ENCODE measurements at regions not wholly inside any gene's neighbourhood (a gene's known extent, or its start where the extent isn't known, plus 50 kb on each side); places are given as distances from the start of the nearest gene placed in this dataset.
"Not testable (repeated sequence)": the region's sequence is repeated elsewhere in the genome, so short reads cannot be mapped to it uniquely, and the experiment has no call there.

GRCh38 chr14:53848854-53849253 is 107.8 kb downstream of the BMP4 start:
- H3K27ac Mint-ChIP-seq: no peak overlapping the region
- H3K36me3 Mint-ChIP-seq (ENCODE audit: low read depth): no peaks in the 10 kb centered on the region
- no peaks in the 10 kb centered on the region for H3K4me1 Mint-ChIP-seq (ENCODE audit: low read depth)
- H3K9me3 Mint-ChIP-seq: peaks cover 3% of the 10 kb centered on the region
- no peak overlapping the region for H3K4me3 Mint-ChIP-seq
- intact Hi-C loops (cut with micrococcal nuclease): no loop called here
- no peaks in the 10 kb centered on the region for H3K27me3 Mint-ChIP-seq

- Mint-ChIP-seq H3K4me1 (ENCODE audit: low read depth) (no peaks in the 10 kb centered on the region), H3K27ac (no peak overlapping the region), H3K27me3 (no peaks in the 10 kb centered on the region), H3K4me3 (no peak overlapping the region), H3K9me3 (peaks cover 9% of the 10 kb centered on the region), H3K36me3 (ENCODE audit: low read depth) (no peaks in the 10 kb centered on the region)
- intact Hi-C loops (cut with micrococcal nuclease): no loop called here
Measured at GRCh38 chr14:53847881-53848280, 108.7 kb downstream of the BMP4 start.

GRCh38 chr14:53847057-53847456 is 109.6 kb downstream of the BMP4 start:
- no peaks in the 10 kb centered on the region for H3K27me3 Mint-ChIP-seq
- H3K27ac Mint-ChIP-seq: no peak overlapping the region
- H3K4me1 Mint-ChIP-seq (ENCODE audit: low read depth): no peaks in the 10 kb centered on the region
- intact Hi-C loops (cut with micrococcal nuclease): no loop called here
- peaks cover 10% of the 10 kb centered on the region for H3K9me3 Mint-ChIP-seq
- H3K4me3 Mint-ChIP-seq: no peak overlapping the region
- H3K36me3 Mint-ChIP-seq (ENCODE audit: low read depth): no peaks in the 10 kb centered on the region

GRCh38 chr14:53845813-53846693 is 110.6 kb downstream of the BMP4 start:
- H3K4me3 Mint-ChIP-seq: no peak overlapping the region
- H3K9me3 Mint-ChIP-seq: peaks cover 17% of the 10 kb centered on the region
- H3K4me1 Mint-ChIP-seq (ENCODE audit: low read depth): no peaks in the 10 kb centered on the region
- H3K36me3 Mint-ChIP-seq (ENCODE audit: low read depth): no peaks in the 10 kb centered on the region
- H3K27ac Mint-ChIP-seq: no peak overlapping the region
- intact Hi-C loops (cut with micrococcal nuclease): no loop called here
- no peaks in the 10 kb centered on the region for H3K27me3 Mint-ChIP-seq

GRCh38 chr14:53842938-53843337 is 113.7 kb downstream of the BMP4 start:
- H3K4me3 Mint-ChIP-seq: no peak overlapping the region
- no peaks in the 10 kb centered on the region for H3K36me3 Mint-ChIP-seq (ENCODE audit: low read depth)
- H3K9me3 Mint-ChIP-seq: peaks cover 43% of the 10 kb centered on the region
- no peak overlapping the region for H3K27ac Mint-ChIP-seq
- no peaks in the 10 kb centered on the region for H3K4me1 Mint-ChIP-seq (ENCODE audit: low read depth)
- no peaks in the 10 kb centered on the region for H3K27me3 Mint-ChIP-seq
- intact Hi-C loops (cut with micrococcal nuclease): no loop called here

GRCh38 chr14:53841109-53842099 is 115.2 kb downstream of the BMP4 start:
- Mint-ChIP-seq H3K27ac (no peak overlapping the region), H3K27me3 (no peaks in the 10 kb centered on the region), H3K4me1 (ENCODE audit: low read depth) (no peaks in the 10 kb centered on the region), H3K9me3 (peaks cover 58% of the 10 kb centered on the region), H3K36me3 (ENCODE audit: low read depth) (no peaks in the 10 kb centered on the region), H3K4me3 (no peak overlapping the region)
- intact Hi-C loops (cut with micrococcal nuclease): no loop called here

- no peaks in the 10 kb centered on the region for H3K27me3 Mint-ChIP-seq
- H3K4me3 Mint-ChIP-seq: no peak overlapping the region
- no peaks in the 10 kb centered on the region for H3K4me1 Mint-ChIP-seq (ENCODE audit: low read depth)
- intact Hi-C loops (cut with micrococcal nuclease): no loop called here
- H3K27ac Mint-ChIP-seq: no peak overlapping the region
- H3K9me3 Mint-ChIP-seq: peaks cover 58% of the 10 kb centered on the region
- H3K36me3 Mint-ChIP-seq (ENCODE audit: low read depth): no peaks in the 10 kb centered on the region
Measured at GRCh38 chr14:53840444-53840843, 116.2 kb downstream of the BMP4 start.

GRCh38 chr14:53838374-53838773 is 118.3 kb downstream of the BMP4 start:
- no peaks in the 10 kb centered on the region for H3K27me3 Mint-ChIP-seq
- H3K4me1 Mint-ChIP-seq (ENCODE audit: low read depth): no peaks in the 10 kb centered on the region
- H3K27ac Mint-ChIP-seq: no peak overlapping the region
- intact Hi-C loops (cut with micrococcal nuclease): no loop called here
- no peaks in the 10 kb centered on the region for H3K36me3 Mint-ChIP-seq (ENCODE audit: low read depth)
- peaks cover 55% of the 10 kb centered on the region for H3K9me3 Mint-ChIP-seq
- no peak overlapping the region for H3K4me3 Mint-ChIP-seq

- H3K27me3 Mint-ChIP-seq; H3K36me3 Mint-ChIP-seq (ENCODE audit: low read depth); intact Hi-C loops (cut with micrococcal nuclease); H3K27ac Mint-ChIP-seq; H3K4me1 Mint-ChIP-seq (ENCODE audit: low read depth); H3K4me3 Mint-ChIP-seq: not testable (repeated sequence)
- H3K9me3 Mint-ChIP-seq: peaks cover 54% of the 10 kb centered on the region
Measured at GRCh38 chr14:53837656-53838055, 119.0 kb downstream of the BMP4 start.

- Mint-ChIP-seq H3K4me1 (ENCODE audit: low read depth) (no peaks in the 10 kb centered on the region), H3K36me3 (ENCODE audit: low read depth) (no peaks in the 10 kb centered on the region), H3K27me3 (no peaks in the 10 kb centered on the region), H3K27ac (no peak overlapping the region), H3K9me3 (peaks cover 48% of the 10 kb centered on the region), H3K4me3 (no peak overlapping the region)
- intact Hi-C loops (cut with micrococcal nuclease): no loop called here
Measured at GRCh38 chr14:53836551-53836950, 120.1 kb downstream of the BMP4 start.

GRCh38 chr14:53828820-53829219 is 127.8 kb downstream of the BMP4 start:
- H3K27me3 Mint-ChIP-seq: no peaks in the 10 kb centered on the region
- H3K4me1 Mint-ChIP-seq (ENCODE audit: low read depth): no peaks in the 10 kb centered on the region
- intact Hi-C loops (cut with micrococcal nuclease): no loop called here
- H3K9me3 Mint-ChIP-seq: peaks cover 21% of the 10 kb centered on the region
- no peak overlapping the region for H3K4me3 Mint-ChIP-seq
- H3K36me3 Mint-ChIP-seq (ENCODE audit: low read depth): no peaks in the 10 kb centered on the region
- no peak overlapping the region for H3K27ac Mint-ChIP-seq

- no peaks in the 10 kb centered on the region for H3K27me3 Mint-ChIP-seq
- no peaks in the 10 kb centered on the region for H3K4me1 Mint-ChIP-seq (ENCODE audit: low read depth)
- no peaks in the 10 kb centered on the region for H3K36me3 Mint-ChIP-seq (ENCODE audit: low read depth)
- intact Hi-C loops (cut with micrococcal nuclease): no loop called here
- H3K9me3 Mint-ChIP-seq: peaks cover 7% of the 10 kb centered on the region
- H3K27ac Mint-ChIP-seq: no peak overlapping the region
- H3K4me3 Mint-ChIP-seq: no peak overlapping the region
Measured at GRCh38 chr14:53824061-53824460, 132.6 kb downstream of the BMP4 start.

- Mint-ChIP-seq H3K4me1 (ENCODE audit: low read depth) (no peaks in the 10 kb centered on the region), H3K36me3 (ENCODE audit: low read depth) (no peaks in the 10 kb centered on the region), H3K9me3 (no peaks in the 10 kb centered on the region), H3K27me3 (no peaks in the 10 kb centered on the region), H3K27ac (no peak overlapping the region), H3K4me3 (no peak overlapping the region)
- intact Hi-C loops (cut with micrococcal nuclease): no loop called here
Measured at GRCh38 chr14:53814392-53814791, 142.2 kb downstream of the BMP4 start.

- intact Hi-C loops (cut with micrococcal nuclease): no loop called here
Measured at GRCh38 chr14:53810221-53810620, 146.4 kb downstream of the BMP4 start.

More at GRCh38 chr14:53810221-53810620, 146.4 kb downstream of the BMP4 start:
- no peaks in the 10 kb centered on the region for H3K4me1 Mint-ChIP-seq (ENCODE audit: low read depth)
- H3K27me3 Mint-ChIP-seq: no peaks in the 10 kb centered on the region
- H3K36me3 Mint-ChIP-seq (ENCODE audit: low read depth): no peaks in the 10 kb centered on the region
- no peaks in the 10 kb centered on the region for H3K9me3 Mint-ChIP-seq
- H3K4me3 Mint-ChIP-seq: no peak overlapping the region
- no peak overlapping the region for H3K27ac Mint-ChIP-seq

Measured in dendritic cell treated with granulocyte-macrophage colony-stimulating factor and Interleukin-4, amounts not matched to agents 40 ng/mL and 50 ng/mL, for 4 days (primary cell).